Thyroid gland (tissue), 4 donors: ENCODE measurements at regions not wholly inside any gene's neighbourhood (a gene's known extent, or its start where the extent isn't known, plus 50 kb on each side); places are given as distances from the start of the nearest gene placed in this dataset.
A peak's percentile ranks its signal among the peaks of the same experiment; 100 is the strongest.

Experiments used
- DNase-seq, 2 donors: peaks; one replicate each; pipeline ENCODE4 v3.0.0-alpha.2; 2019
- H3K27ac ChIP-seq, 3 donors: fragments of 200-600 bp; sonication (generic); 1 replicate in 2 of 3; 2 replicates in 1 of 3; pipeline ENCODE4 v1.5.1; 2016 to 2019; ENCODE audit warnings: mild to moderate bottlenecking in 1 of 3, moderate library complexity in 1 of 3
- H3K27me3 ChIP-seq: fragments of 200-600 bp; sonication (generic); one replicate; pipeline ENCODE4 v1.5.1; 2019
- H3K36me3 ChIP-seq, 2 donors: fragments of 200-600 bp; sonication (generic); one replicate each; pipeline ENCODE4 v1.5.1; 2016 to 2019
- H3K4me1 ChIP-seq, 2 donors: fragments of 200-600 bp; sonication (generic); one replicate each; pipeline ENCODE4 v1.5.1; 2017 to 2019
- H3K4me3 ChIP-seq, 3 donors: fragments of 200-600 bp; sonication (generic); replicated peaks in 1 of 3; 1 replicate in 2 of 3; 2 replicates in 1 of 3; pipeline ENCODE4 v1.5.1; 2016; ENCODE audit warnings: mild to moderate bottlenecking in 1 of 3
- H3K9me3 ChIP-seq: fragments of 200-600 bp; sonication (generic); one replicate; pipeline ENCODE4 v1.5.1; 2017
- POLR2A ChIP-seq, 2 donors: fragments of 450-650 bp; IDR thresholded peaks; one replicate each; pipeline ENCODE4 v1.6.1; 2017; ENCODE audit warnings: antibody characterized with exemption in 2 of 2, mild to moderate bottlenecking in 2 of 2, moderate library complexity in 1 of 2
- WGBS, 2 donors: methylation state at CpG; one replicate each; pipeline ENCODE4 v1.1.5; 2017; 5-methylcytosine and 5-hydroxymethylcytosine counted together
- intact Hi-C: fragments of 100-400 bp; cut with DNase I; formaldehyde crosslinking; loops from one replicate; pipeline ENCODE4 v1.15.1; 2023
- TF ChIP-seq, protein P1 (sequence below), 6 experiments: fragments of 200-600 bp in 3 of 6; fragments of 450-650 bp in 3 of 6; sonication (generic) in 3 of 6; IDR thresholded peaks; one replicate each; pipeline ENCODE4 v1.5.1; 2016 to 2019; ENCODE audit warnings: antibody characterized with exemption in 6 of 6, mild to moderate bottlenecking in 2 of 6, inconsistent platforms in 1 of 6, moderate library complexity in 1 of 6

DNA sequence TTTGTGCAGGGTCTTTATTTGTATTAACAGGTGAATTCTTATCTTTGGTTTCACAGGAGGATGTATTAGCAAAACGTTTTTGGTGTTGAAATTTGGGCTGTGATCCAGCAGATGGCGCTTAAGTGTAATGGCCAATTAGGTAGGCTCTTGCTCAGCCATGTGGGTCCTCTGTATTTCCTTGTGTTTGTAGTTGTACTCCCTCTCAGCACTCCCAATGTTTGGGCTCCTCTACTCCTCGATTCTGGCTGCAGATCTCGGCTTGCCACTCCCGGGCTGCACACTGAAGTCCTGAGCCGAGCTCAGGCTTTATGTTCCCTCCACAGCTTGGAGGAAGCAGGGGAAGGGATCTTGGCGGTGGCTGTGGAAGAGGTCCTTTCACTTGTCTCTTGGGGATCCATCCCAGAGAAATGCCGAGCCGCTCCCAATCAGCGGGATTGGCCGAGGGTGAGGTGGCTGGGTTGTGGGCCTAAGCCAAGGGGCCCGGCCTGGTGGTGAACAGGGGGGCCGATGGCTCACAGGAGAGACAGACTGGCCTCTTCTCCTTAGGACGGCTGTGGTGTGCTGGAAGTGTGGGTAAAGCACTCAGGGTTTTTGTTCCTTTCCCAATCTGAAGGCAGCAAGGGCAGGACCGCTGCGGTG lies 133.7 kb downstream of the AEBP2 start:
- 72% methylated on average over 15 to 16 of the region's 16 CpGs for WGBS, 2 donors
- H3K27me3 ChIP-seq: no peaks in the 10 kb centered on the region
- no peak overlapping the region for H3K27ac ChIP-seq
- no peak overlapping the region for H3K4me3 ChIP-seq
- intact Hi-C loops: no loop called here
- TF ChIP-seq POLR2A (IDR thresholded peaks at IDR 0.05): no peak
- TF ChIP-seq, protein P1, sequence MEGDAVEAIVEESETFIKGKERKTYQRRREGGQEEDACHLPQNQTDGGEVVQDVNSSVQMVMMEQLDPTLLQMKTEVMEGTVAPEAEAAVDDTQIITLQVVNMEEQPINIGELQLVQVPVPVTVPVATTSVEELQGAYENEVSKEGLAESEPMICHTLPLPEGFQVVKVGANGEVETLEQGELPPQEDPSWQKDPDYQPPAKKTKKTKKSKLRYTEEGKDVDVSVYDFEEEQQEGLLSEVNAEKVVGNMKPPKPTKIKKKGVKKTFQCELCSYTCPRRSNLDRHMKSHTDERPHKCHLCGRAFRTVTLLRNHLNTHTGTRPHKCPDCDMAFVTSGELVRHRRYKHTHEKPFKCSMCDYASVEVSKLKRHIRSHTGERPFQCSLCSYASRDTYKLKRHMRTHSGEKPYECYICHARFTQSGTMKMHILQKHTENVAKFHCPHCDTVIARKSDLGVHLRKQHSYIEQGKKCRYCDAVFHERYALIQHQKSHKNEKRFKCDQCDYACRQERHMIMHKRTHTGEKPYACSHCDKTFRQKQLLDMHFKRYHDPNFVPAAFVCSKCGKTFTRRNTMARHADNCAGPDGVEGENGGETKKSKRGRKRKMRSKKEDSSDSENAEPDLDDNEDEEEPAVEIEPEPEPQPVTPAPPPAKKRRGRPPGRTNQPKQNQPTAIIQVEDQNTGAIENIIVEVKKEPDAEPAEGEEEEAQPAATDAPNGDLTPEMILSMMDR (IDR thresholded peaks at IDR 0.05): peak in 2 of 6 experiments; percentile 18 to 34
- no peaks in the 10 kb centered on the region for H3K36me3 ChIP-seq
- H3K4me1 ChIP-seq: peaks cover 0 to 6% of the 10 kb centered on the region in 2 donors
- H3K9me3 ChIP-seq: no peaks in the 10 kb centered on the region
- DNase-seq: peak; percentile 45 to 46

DNA sequence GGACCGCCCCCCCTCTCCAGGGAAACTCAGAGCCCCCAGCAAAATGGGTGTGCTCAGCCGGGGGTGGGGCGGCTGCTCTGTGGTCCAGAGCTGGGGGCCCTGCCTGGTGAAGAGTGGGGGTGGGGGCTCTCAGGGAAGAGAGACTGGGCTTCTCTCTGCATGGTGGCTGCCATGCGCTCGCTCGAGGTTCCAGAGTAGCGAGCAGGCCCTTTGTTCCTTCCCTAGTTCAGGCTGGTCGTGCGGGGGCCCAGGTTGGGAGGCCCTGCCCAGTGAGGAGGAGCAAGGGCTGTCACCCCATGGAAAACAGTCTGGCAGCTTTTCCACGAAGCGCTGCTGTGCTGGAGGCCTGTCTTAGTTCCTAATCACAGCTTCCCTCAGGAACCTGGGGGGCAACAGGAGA lies 134.6 kb downstream of the AEBP2 start:
- DNase-seq: no peak
- Histone ChIP-seq H3K36me3 (no peaks in the 10 kb centered on the region), H3K9me3 (no peaks in the 10 kb centered on the region), H3K4me1 (peaks cover 0 to 6% of the 10 kb centered on the region in 2 donors), H3K27ac (peak overlapping the region in 1 of 3 donors; percentile 18), H3K27me3 (no peaks in the 10 kb centered on the region), H3K4me3 (no peak overlapping the region)
- intact Hi-C loops: no loop called here
- TF ChIP-seq, protein P1 (IDR thresholded peaks at IDR 0.05): no peak
- no peak for TF ChIP-seq POLR2A (IDR thresholded peaks at IDR 0.05)
- WGBS, 2 donors: 85 to 97% methylated on average over 7 to 9 of the region's 11 CpGs

DNA sequence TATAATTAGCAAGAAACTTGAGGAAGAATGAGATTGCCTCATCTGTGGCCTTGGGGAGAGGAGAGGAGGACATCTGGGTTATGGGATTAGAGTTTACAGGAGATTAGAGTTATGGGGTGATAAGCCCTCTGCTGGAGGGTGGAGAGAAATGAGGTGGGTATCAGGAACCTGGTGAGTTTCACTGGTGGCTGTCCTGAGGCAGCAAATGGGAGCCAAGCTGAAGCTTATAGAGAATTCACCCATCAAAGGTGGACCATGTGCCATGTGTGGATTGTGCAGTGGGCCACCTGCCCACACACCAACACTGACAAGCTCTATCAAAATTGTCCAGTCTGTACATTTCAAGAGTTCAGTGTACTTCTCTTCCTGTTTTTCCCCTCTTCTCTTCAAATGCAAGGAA lies 135.3 kb downstream of the AEBP2 start:
- no peak overlapping the region for H3K4me3 ChIP-seq
- intact Hi-C loops: no loop called here
- TF ChIP-seq, protein P1 (IDR thresholded peaks at IDR 0.05): no peak
- no peak for TF ChIP-seq POLR2A (IDR thresholded peaks at IDR 0.05)
- H3K36me3 ChIP-seq: no peaks in the 10 kb centered on the region
- no peaks in the 10 kb centered on the region for H3K27me3 ChIP-seq
- DNase-seq: no peak
- no peaks in the 10 kb centered on the region for H3K9me3 ChIP-seq
- peaks cover 0 to 6% of the 10 kb centered on the region in 2 donors for H3K4me1 ChIP-seq
- H3K27ac ChIP-seq: no peak overlapping the region

DNA sequence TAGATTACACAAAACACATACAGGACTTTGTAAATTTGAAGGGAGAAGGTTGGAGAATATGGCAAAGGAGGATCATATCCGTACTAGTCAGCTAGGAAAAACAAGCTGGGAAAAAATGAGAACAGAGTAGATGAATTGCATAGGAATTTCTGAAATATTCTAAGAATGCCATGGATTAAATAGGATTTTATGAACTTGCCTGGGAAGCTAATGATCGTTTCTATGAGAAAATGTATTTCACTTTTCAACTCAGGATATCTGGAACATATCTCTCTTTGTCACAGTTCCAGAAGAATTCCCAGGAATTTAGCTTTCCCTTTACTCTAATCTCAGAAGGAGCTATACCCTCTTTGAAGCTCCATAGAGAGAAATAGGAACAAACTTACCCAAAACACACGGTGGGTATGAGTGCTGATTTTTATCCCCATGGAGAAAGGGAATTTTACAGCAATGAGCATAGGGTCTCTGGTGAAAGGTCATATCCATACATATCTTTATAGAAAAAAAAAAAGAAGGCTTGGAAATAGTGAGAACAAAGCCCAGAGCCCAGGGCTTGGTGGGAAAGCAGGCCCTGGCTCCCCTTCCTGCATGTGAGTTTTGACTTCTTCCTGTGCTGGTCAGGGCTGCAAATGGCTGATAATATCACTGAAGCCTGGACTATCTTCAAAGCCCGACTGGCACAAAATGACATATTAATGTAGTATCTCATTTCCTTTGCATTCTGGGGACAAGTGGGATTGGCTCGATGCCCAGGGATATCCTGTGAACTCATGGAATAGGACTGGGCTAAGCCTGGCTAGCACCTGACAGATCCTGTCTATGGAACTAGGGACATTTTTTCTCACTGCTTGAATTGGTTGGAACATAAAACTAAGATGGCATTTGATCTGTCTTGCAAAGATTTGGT lies 136.3 kb downstream of the AEBP2 start:
- WGBS, 2 donors: 59 to 60% methylated on average over 5 of the region's 5 CpGs
- Histone ChIP-seq H3K27me3 (no peaks in the 10 kb centered on the region), H3K4me1 (peaks cover 0 to 6% of the 10 kb centered on the region in 2 donors), H3K27ac (no peak overlapping the region), H3K4me3 (no peak overlapping the region), H3K9me3 (no peaks in the 10 kb centered on the region), H3K36me3 (no peaks in the 10 kb centered on the region)
- peak; percentile 44 to 56 for DNase-seq
- intact Hi-C loops: no loop called here
- TF ChIP-seq POLR2A (IDR thresholded peaks at IDR 0.05): no peak
- TF ChIP-seq, protein P1 (IDR thresholded peaks at IDR 0.05): no peak
